G401.6 (cell line): ENCODE measurements at regions not wholly inside any gene's neighbourhood (a gene's known extent, or its start where the extent isn't known, plus 50 kb on each side); places are given as distances from the start of the nearest gene placed in this dataset.
"Not testable (repeated sequence)": the region's sequence is repeated elsewhere in the genome, so short reads cannot be mapped to it uniquely, and the experiment has no call there.

Experiments used
- FAIRE-seq: peaks from 2 replicates; lab custom pipeline; 2012; peaks lifted over from hg19 to GRCh38; lab: Jason Lieb, UNC

GRCh38 chr1:65590279-65590678, 169.8 kb downstream of the LEPR start:
- FAIRE-seq: no peak

GRCh38 chr1:65593516-65593915, 173.0 kb downstream of the LEPR start:
- no peak for FAIRE-seq

- FAIRE-seq: peak; percentile 25
These were observed 175.3 kb downstream of the LEPR start for GRCh38 chr1:65595724-65596123.

GRCh38 chr1:65596768-65597167, 176.3 kb downstream of the LEPR start:
- FAIRE-seq: no peak

- FAIRE-seq: no peak
These were observed 185.2 kb downstream of the LEPR start for GRCh38 chr1:65605621-65606020.

GRCh38 chr1:65606426-65606825, 186.0 kb downstream of the LEPR start:
- no peak for FAIRE-seq

GRCh38 chr1:65613884-65614283, 178.8 kb upstream of the PDE4B start:
- FAIRE-seq: no peak

- no peak for FAIRE-seq
These were observed 176.8 kb upstream of the PDE4B start for GRCh38 chr1:65615859-65616258.

GRCh38 chr1:65621721-65622120, 171.0 kb upstream of the PDE4B start:
- not testable (repeated sequence) for FAIRE-seq

- no peak for FAIRE-seq
These were observed 168.8 kb upstream of the PDE4B start for GRCh38 chr1:65623895-65624294.

- no peak for FAIRE-seq
These were observed 167.2 kb upstream of the PDE4B start for GRCh38 chr1:65625528-65625927.

GRCh38 chr1:65626003-65626402, 166.7 kb upstream of the PDE4B start:
- FAIRE-seq: no peak

GRCh38 chr1:65629788-65630187, 162.9 kb upstream of the PDE4B start:
- no peak for FAIRE-seq

GRCh38 chr1:65630855-65631254, 161.8 kb upstream of the PDE4B start:
- no peak for FAIRE-seq

- no peak for FAIRE-seq
These were observed 160.5 kb upstream of the PDE4B start for GRCh38 chr1:65632235-65632634.

GRCh38 chr1:65640046-65640445, 152.6 kb upstream of the PDE4B start:
- no peak for FAIRE-seq

GRCh38 chr1:65649185-65649584, 143.5 kb upstream of the PDE4B start:
- FAIRE-seq: not testable (repeated sequence)

- no peak for FAIRE-seq
These were observed 142.0 kb upstream of the PDE4B start for GRCh38 chr1:65650682-65651081.

- not testable (repeated sequence) for FAIRE-seq
These were observed 138.2 kb upstream of the PDE4B start for GRCh38 chr1:65654526-65654925.

- not testable (repeated sequence) for FAIRE-seq
These were observed 135.1 kb upstream of the PDE4B start for GRCh38 chr1:65657609-65658008.

GRCh38 chr1:65658122-65658521, 134.6 kb upstream of the PDE4B start:
- FAIRE-seq: no peak

- FAIRE-seq: no peak
These were observed 124.3 kb upstream of the PDE4B start for GRCh38 chr1:65668368-65668767.

GRCh38 chr1:65670518-65670917, 122.2 kb upstream of the PDE4B start:
- no peak for FAIRE-seq

GRCh38 chr1:65674522-65674921, 118.2 kb upstream of the PDE4B start:
- no peak for FAIRE-seq

- no peak for FAIRE-seq
These were observed 112.9 kb upstream of the PDE4B start for GRCh38 chr1:65679773-65680172.
